ENCODE measurements at regions not wholly inside any gene's neighbourhood (a gene's known extent, or its start where the extent isn't known, plus 50 kb on each side); places are given as distances from the start of the nearest gene placed in this dataset.

DNA sequence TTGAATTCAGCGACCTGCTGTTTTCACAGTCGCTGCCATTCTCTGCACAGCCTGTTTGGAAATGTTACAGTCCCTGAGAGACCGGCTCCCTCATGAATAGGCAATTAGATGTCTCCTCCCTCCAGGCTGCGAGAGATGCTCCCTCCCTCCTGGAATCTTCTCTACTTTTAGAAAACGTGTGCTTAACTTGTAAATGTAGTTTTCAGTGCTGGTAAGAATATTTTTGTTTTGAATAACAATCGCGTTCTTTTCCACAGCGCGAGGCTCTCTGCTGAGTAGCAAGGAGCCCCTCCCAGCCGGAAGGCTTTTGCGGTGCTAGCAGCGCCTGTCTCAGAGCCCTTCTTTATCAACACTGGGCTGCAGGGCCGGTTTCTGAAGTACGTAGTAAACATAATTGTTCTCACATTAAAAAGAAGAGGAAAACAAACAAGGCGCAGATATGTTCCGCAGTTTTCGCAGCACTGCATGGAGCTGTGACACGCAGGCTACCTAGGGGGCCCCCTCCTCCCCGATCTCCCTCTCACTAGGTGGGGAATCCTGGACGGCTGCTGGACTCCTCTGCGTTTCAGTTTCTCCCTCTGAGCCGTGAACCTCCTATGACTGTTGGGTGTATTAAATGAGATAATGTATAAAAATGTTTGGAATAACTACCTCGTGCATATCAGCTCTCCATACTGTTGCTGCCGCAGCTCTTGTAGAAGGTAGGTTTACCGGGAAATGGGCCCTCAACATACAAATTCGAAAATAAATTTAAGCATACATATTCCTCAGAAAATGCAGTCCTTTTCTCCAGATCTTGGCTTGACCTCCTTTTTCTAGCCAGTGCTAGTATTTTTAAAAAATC is 79.0 kb upstream of the SPACA1 start:
- TF ChIP-seq POLR2A (IDR thresholded peaks at IDR 0.05; ENCODE audit: low read length) (no peak), GATA1 (IDR thresholded peaks at IDR 0.05; ENCODE audit: low read depth, low read length) (no peak)

Measured in erythroblast (primary cell).